ENCODE measurements at regions not wholly inside any gene's neighbourhood (a gene's known extent, or its start where the extent isn't known, plus 50 kb on each side); places are given as distances from the start of the nearest gene placed in this dataset.

GRCh38 chr22:22092101-22092500 lies 109.5 kb upstream of the TOP3B start:
- DNase-seq: no peak

- DNase-seq: no peak
Observed at GRCh38 chr22:22091400-22091878, 108.9 kb upstream of the TOP3B start.

- no peak for DNase-seq
Observed at GRCh38 chr22:22090650-22091399, 108.2 kb upstream of the TOP3B start.

- DNase-seq: no peak
Observed at GRCh38 chr22:22089459-22090308, 107.1 kb upstream of the TOP3B start.

GRCh38 chr22:22088658-22089458 lies 106.3 kb upstream of the TOP3B start:
- DNase-seq: no peak

- DNase-seq: no peak
Observed at GRCh38 chr22:22087854-22088657, 105.5 kb upstream of the TOP3B start.

GRCh38 chr22:22086501-22087158 lies 104.0 kb upstream of the TOP3B start:
- DNase-seq: no peak

GRCh38 chr22:22085702-22086500 lies 103.3 kb upstream of the TOP3B start:
- DNase-seq: no peak

- DNase-seq: no peak
Observed at GRCh38 chr22:22084089-22084711, 101.6 kb upstream of the TOP3B start.

- DNase-seq: no peak
Observed at GRCh38 chr22:22082960-22083359, 100.4 kb upstream of the TOP3B start.

GRCh38 chr22:22082229-22082835 lies 99.7 kb upstream of the TOP3B start:
- DNase-seq: no peak

GRCh38 chr22:22080270-22080669 lies 97.7 kb upstream of the TOP3B start:
- DNase-seq: no peak

- no peak for DNase-seq
Observed at GRCh38 chr22:22079404-22080148, 97.0 kb upstream of the TOP3B start.

- no peak for DNase-seq
Observed at GRCh38 chr22:22078329-22078728, 95.7 kb upstream of the TOP3B start.

GRCh38 chr22:22076932-22077703 lies 94.5 kb upstream of the TOP3B start:
- DNase-seq: no peak

- DNase-seq: no peak
Observed at GRCh38 chr22:22076361-22076760, 93.8 kb upstream of the TOP3B start.

GRCh38 chr22:22075382-22076163 lies 93.0 kb upstream of the TOP3B start:
- DNase-seq: no peak

Data from T-helper 2 cell (primary cell).